H9 (cell line): ENCODE measurements at regions not wholly inside any gene's neighbourhood (a gene's known extent, or its start where the extent isn't known, plus 50 kb on each side); places are given as distances from the start of the nearest gene placed in this dataset.
A peak's percentile ranks its signal among the peaks of the same experiment; 100 is the strongest.

Source experiments
- DNase-seq: peaks from one replicate; pipeline ENCODE4 v3.0.0-alpha.2; 2017
- H2AFZ ChIP-seq: one replicate; pipeline ENCODE4 v1.6.1; 2013; ENCODE audit warnings: mild to moderate bottlenecking, low read length, control low read depth, moderate library complexity
- H2AK5ac ChIP-seq: 2 replicates; pipeline ENCODE4 v1.6.1; 2013; ENCODE audit warnings: low read length, control low read depth, mixed read lengths; ENCODE audit not compliant: insufficient read length
- H2BK120ac ChIP-seq: one replicate; pipeline ENCODE4 v1.6.1; 2013; ENCODE audit warnings: low read depth, mild to moderate bottlenecking, low read length, control low read depth, inconsistent platforms; ENCODE audit not compliant: poor library complexity, severe bottlenecking
- H2BK12ac ChIP-seq: 2 replicates; pipeline ENCODE4 v1.6.1; 2013; ENCODE audit warnings: low read length, control low read depth, mixed read lengths, low read depth; ENCODE audit not compliant: insufficient read length
- H2BK15ac ChIP-seq: 2 replicates; pipeline ENCODE4 v1.6.1; 2013; ENCODE audit warnings: low read depth, low read length, control low read depth
- H2BK20ac ChIP-seq: one replicate; pipeline ENCODE4 v1.6.1; 2013; ENCODE audit warnings: low read depth, mild to moderate bottlenecking, low read length, control low read depth, inconsistent platforms; ENCODE audit not compliant: poor library complexity, severe bottlenecking
- H2BK5ac ChIP-seq: 2 replicates; pipeline ENCODE4 v1.6.1; 2013; ENCODE audit warnings: low read length, control low read depth, mixed read lengths; ENCODE audit not compliant: insufficient read length
- H3K14ac ChIP-seq: 2 replicates; pipeline ENCODE4 v1.6.1; 2013; ENCODE audit warnings: low read length, control low read depth; ENCODE audit not compliant: insufficient read depth
- H3K18ac ChIP-seq: 2 replicates; pipeline ENCODE4 v1.6.1; 2013; ENCODE audit warnings: low read depth, mild to moderate bottlenecking, mixed read lengths, low read length, control low read depth; ENCODE audit not compliant: insufficient read length
- H3K23ac ChIP-seq: 2 replicates; pipeline ENCODE4 v1.6.1; 2013; ENCODE audit warnings: low read length, control low read depth, mixed read lengths, low read depth; ENCODE audit not compliant: insufficient read length
- H3K23me2 ChIP-seq: 2 replicates; pipeline ENCODE4 v1.6.1; 2013; ENCODE audit warnings: low read depth, mild to moderate bottlenecking, mixed read lengths, low read length, control low read depth; ENCODE audit not compliant: insufficient read length, poor library complexity, severe bottlenecking
- H3K27ac ChIP-seq: 2 replicates; pipeline ENCODE4 v1.5.1; 2013; ENCODE audit warnings: low read length, control low read depth, mixed read lengths, low read depth; ENCODE audit not compliant: insufficient read length
- H3K27me3 ChIP-seq: 2 replicates; pipeline ENCODE4 v1.6.1; 2013; ENCODE audit warnings: low read length, control low read depth, inconsistent platforms; ENCODE audit not compliant: insufficient read depth
- H3K4ac ChIP-seq: 2 replicates; pipeline ENCODE4 v1.6.1; 2013; ENCODE audit warnings: low read depth, mild to moderate bottlenecking, control low read depth, inconsistent platforms, low read length, moderate library complexity
- H3K4me1 ChIP-seq: 2 replicates; pipeline ENCODE4 v1.6.1; 2013; ENCODE audit warnings: low read length, control low read depth, inconsistent platforms; ENCODE audit not compliant: insufficient read depth
- H3K4me2 ChIP-seq: 2 replicates; pipeline ENCODE4 v1.6.1; 2013; ENCODE audit warnings: low read length, control low read depth, mixed read lengths; ENCODE audit not compliant: insufficient read length, insufficient read depth
- H3K56ac ChIP-seq: 2 replicates; pipeline ENCODE4 v1.6.1; 2013; ENCODE audit warnings: low read depth, mild to moderate bottlenecking, mixed read lengths, low read length, control low read depth; ENCODE audit not compliant: insufficient read length
- H3K79me1 ChIP-seq: 2 replicates; pipeline ENCODE4 v1.6.1; 2013; ENCODE audit warnings: low read depth, mild to moderate bottlenecking, moderate library complexity, low read length, control low read depth, inconsistent platforms; ENCODE audit not compliant: insufficient read depth, poor library complexity, severe bottlenecking
- H3K79me2 ChIP-seq: 2 replicates; pipeline ENCODE4 v1.6.1; 2013; ENCODE audit warnings: low read length, control low read depth, inconsistent platforms; ENCODE audit not compliant: insufficient read depth
- H3K9ac ChIP-seq: 2 replicates; pipeline ENCODE4 v1.6.1; 2013; ENCODE audit warnings: low read length, control low read depth, mixed read lengths; ENCODE audit not compliant: insufficient read length; ENCODE audit errors: extremely low read depth
- H3K9me3 ChIP-seq: one replicate; pipeline ENCODE4 v1.6.1; 2013; ENCODE audit warnings: low read depth, low read length, inconsistent platforms; ENCODE audit not compliant: control insufficient read depth
- H3T11ph ChIP-seq: one replicate; pipeline ENCODE4 v1.6.1; 2013; ENCODE audit warnings: mild to moderate bottlenecking, low read length, control low read depth, inconsistent platforms
- H4K20me1 ChIP-seq: one replicate; pipeline ENCODE4 v1.6.1; 2013; ENCODE audit not compliant: control insufficient read depth, insufficient read length, insufficient read depth
- H4K5ac ChIP-seq: 2 replicates; pipeline ENCODE4 v1.6.1; 2013; ENCODE audit warnings: low read depth, mild to moderate bottlenecking, mixed read lengths, low read length, control low read depth; ENCODE audit not compliant: insufficient read length
- H4K8ac ChIP-seq: replicated peaks from 2 replicates; pipeline ENCODE4 v1.6.1; 2013; ENCODE audit warnings: low read length, control low read depth, mixed read lengths, low read depth; ENCODE audit not compliant: insufficient read length
- H4K91ac ChIP-seq: 2 replicates; pipeline ENCODE4 v1.6.1; 2013; ENCODE audit warnings: low read depth, mild to moderate bottlenecking, moderate library complexity, mixed read lengths, low read length, control low read depth; ENCODE audit not compliant: insufficient read length
- H3K27ac Mint-ChIP-seq, 3 experiments: 2 replicates in 2 of 3; 3 replicates in 1 of 3; pipeline ENCODE4 v1.8.0; 2020 to 2021; ENCODE audit warnings: mixed read lengths in 3 of 3, mild to moderate bottlenecking in 1 of 3, moderate library complexity in 1 of 3
- H3K27me3 Mint-ChIP-seq: 2 replicates; pipeline ENCODE4 v1.8.0; 2021; ENCODE audit warnings: low read depth, mild to moderate bottlenecking, moderate library complexity, mixed read lengths
- H3K36me3 Mint-ChIP-seq, 3 experiments: 2 replicates in 2 of 3; 3 replicates in 1 of 3; pipeline ENCODE4 v1.8.0; 2020 to 2021; ENCODE audit warnings: low read depth in 3 of 3, mixed read lengths in 3 of 3; ENCODE audit not compliant: insufficient read depth in 1 of 3
- H3K4me1 Mint-ChIP-seq, 2 experiments: 2 replicates each; pipeline ENCODE4 v1.8.0; 2020; ENCODE audit warnings: mixed read lengths in 2 of 2
- H3K4me3 Mint-ChIP-seq, 2 experiments: 2 replicates in 1 of 2; 3 replicates in 1 of 2; pipeline ENCODE4 v1.8.0; 2020 to 2021; ENCODE audit warnings: mild to moderate bottlenecking in 2 of 2, mixed read lengths in 2 of 2, moderate library complexity in 1 of 2
- H3K9me3 Mint-ChIP-seq, 2 experiments: 2 replicates in 1 of 2; 3 replicates in 1 of 2; pipeline ENCODE4 v1.8.0; 2020; ENCODE audit warnings: mild to moderate bottlenecking in 2 of 2, mixed read lengths in 2 of 2, moderate library complexity in 1 of 2
- WGBS: extraction: QIAGEN DNeasy Blood & Tissue Kit; methylation state at CpG from one replicate; pipeline ENCODE4 v1.1.7; 2013; ENCODE audit warnings: missing lambda C conversion rate, low lambda C conversion rate, mixed read lengths; ENCODE audit not compliant: insufficient read length; ENCODE audit errors: extremely low coverage; 5-methylcytosine and 5-hydroxymethylcytosine counted together
- TF ChIP-seq, protein P1 (sequence below): fragments of 200-600 bp; sonication (generic); conservative IDR thresholded peaks from 3 replicates; pipeline ENCODE4 v1.8.0; 2021; ENCODE audit warnings: antibody characterized with exemption, mild to moderate bottlenecking

DNA sequence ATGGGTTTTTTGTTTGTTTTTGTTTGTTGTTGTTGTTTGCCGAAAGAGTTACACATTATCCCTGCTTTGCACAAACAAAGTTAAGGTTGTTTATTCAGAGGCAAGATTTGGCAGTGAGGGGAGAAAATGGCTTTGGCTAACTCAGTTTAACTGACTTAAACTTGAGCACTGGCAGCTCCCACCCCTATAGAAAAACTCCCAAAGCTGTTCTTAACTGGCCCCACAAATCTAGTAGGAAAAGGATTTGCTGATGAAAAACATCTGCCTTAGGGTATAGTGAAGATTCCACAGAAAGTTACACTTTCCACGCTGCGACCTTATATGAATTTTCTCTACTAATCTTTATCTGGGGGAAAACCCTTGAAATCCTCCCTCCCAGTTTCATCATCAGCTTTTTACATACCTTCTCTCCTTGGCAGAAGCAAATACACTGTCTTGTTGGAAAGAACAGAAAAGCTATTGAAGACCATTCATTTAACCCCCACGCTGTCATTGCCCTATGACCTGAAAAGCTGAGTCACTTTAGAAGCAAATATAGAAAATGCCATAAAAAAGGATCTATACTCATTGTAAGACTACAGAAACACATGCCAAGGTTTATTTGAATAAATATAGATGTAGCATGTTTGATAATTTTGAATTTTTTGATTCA, 551.7 kb downstream of the NR2F2 start:
- 0 out of 7 replicates have a peak overlapping the region, but pooled peaks of 1 of the 3 experiments have one; percentile 15 for H3K27ac Mint-ChIP-seq
- no CpG with 5 or more reads among the region's 4 CpGs for WGBS
- Histone ChIP-seq H3K18ac (no peak overlapping the region), H4K5ac (no peak overlapping the region), H3K23me2 (no peaks in the 10 kb centered on the region), H3K9ac (no peak overlapping the region), H2AFZ (no peak overlapping the region), H2AK5ac (no peak overlapping the region), H3K23ac (no peak overlapping the region), H3K4me2 (no peak overlapping the region), H3K79me1 (no peaks in the 10 kb centered on the region), H2BK12ac (no peak overlapping the region), H2BK120ac (no peak overlapping the region), H4K8ac (no peak overlapping the region), H3T11ph (no peak overlapping the region), H3K56ac (no peak overlapping the region), H2BK20ac (no peak overlapping the region), H3K9me3 (no peaks in the 10 kb centered on the region), H3K27ac (no peak overlapping the region), H4K91ac (no peak overlapping the region), H2BK5ac (no peak overlapping the region), H3K27me3 (no peaks in the 10 kb centered on the region), H3K4me1 (no peaks in the 10 kb centered on the region; the same call in 1 of the 2 replicates), H3K14ac (no peak overlapping the region), H3K79me2 (no peaks in the 10 kb centered on the region), H2BK15ac (no peak overlapping the region), H3K4ac (no peak overlapping the region), H4K20me1 (no peaks in the 10 kb centered on the region)
- H3K27me3 Mint-ChIP-seq: no peaks in the 10 kb centered on the region; the same call in 1 of the 2 replicates
- no peaks in the 10 kb centered on the region for H3K9me3 Mint-ChIP-seq
- H3K4me1 Mint-ChIP-seq: peaks cover 10 to 12% of the 10 kb centered on the region in 2 experiments
- H3K36me3 Mint-ChIP-seq: no peaks in the 10 kb centered on the region
- no peak overlapping the region for H3K4me3 Mint-ChIP-seq
- no peak for DNase-seq
- TF ChIP-seq, protein P1, sequence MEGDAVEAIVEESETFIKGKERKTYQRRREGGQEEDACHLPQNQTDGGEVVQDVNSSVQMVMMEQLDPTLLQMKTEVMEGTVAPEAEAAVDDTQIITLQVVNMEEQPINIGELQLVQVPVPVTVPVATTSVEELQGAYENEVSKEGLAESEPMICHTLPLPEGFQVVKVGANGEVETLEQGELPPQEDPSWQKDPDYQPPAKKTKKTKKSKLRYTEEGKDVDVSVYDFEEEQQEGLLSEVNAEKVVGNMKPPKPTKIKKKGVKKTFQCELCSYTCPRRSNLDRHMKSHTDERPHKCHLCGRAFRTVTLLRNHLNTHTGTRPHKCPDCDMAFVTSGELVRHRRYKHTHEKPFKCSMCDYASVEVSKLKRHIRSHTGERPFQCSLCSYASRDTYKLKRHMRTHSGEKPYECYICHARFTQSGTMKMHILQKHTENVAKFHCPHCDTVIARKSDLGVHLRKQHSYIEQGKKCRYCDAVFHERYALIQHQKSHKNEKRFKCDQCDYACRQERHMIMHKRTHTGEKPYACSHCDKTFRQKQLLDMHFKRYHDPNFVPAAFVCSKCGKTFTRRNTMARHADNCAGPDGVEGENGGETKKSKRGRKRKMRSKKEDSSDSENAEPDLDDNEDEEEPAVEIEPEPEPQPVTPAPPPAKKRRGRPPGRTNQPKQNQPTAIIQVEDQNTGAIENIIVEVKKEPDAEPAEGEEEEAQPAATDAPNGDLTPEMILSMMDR: no peak
